Hematopoietic multipotent progenitor cell treated with erythropoietin and hydrocortisone succinate and interleukin-3 and kit ligand, for 4 days (in vitro differentiated cells): ENCODE measurements at regions not wholly inside any gene's neighbourhood (a gene's known extent, or its start where the extent isn't known, plus 50 kb on each side); places are given as distances from the start of the nearest gene placed in this dataset.

ENCODE experiments used
- DNase-seq: peaks from one replicate; pipeline ENCODE4 v3.0.0-alpha.2; 2015

DNA sequence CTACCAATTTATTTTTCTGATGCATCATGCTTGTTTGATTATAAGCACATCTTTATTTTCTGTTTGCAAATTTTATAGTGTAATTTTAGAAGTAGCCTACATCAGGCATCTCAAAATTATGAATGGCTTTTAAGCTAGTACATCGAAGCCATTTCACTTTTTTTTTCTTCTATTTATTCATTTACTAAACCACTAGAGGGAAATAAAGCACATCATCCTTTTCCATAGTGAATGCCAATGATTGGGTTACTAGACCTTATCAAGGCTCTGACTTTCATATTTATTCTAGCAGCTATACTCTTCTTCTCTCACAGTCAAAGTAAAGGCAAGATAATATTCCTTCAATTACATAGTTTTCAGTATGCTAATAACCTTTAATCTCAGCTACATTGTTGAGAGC is 736.4 kb upstream of the LRFN5 start:
- DNase-seq, result no peak

DNA sequence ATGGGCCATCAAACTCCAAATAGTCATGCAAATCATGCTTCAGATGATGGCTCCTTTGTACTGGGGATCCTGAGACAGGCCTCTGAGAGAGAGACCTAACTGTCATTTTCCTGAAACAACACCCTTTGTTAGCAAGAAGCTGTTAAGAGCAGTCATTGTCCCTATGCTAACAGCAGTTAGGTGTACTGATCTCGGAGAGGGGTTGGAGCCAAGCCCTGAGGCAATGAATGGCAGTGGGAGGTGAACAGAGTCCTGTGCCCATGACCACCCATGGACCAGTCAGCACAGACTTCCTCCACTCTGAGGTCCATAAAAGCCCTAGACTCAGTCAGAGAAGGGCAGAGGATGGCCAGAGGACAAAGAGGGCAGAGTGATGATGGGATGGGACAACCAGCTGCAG is 747.6 kb upstream of the LRFN5 start:
- no peak for DNase-seq

DNA sequence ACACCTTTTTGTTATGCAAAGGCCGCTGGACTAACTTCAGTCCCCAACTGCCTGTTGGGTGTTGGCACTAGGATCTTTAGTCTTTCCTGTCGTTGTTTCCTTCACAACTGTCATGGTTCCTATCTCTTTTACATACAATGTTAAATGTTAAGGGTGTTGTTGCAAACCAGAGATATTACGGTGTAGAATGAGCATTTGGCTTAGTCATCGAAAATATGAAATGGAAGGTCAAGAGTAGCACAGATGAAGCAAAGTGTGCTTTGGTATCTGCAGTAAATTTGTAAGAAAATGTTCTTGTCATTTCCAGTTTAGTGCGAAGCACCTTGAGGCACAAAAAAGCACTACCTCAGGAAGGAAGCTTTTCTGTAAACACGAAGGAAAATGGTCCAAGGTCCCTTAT is 751.3 kb upstream of the LRFN5 start:
- no peak for DNase-seq

DNA sequence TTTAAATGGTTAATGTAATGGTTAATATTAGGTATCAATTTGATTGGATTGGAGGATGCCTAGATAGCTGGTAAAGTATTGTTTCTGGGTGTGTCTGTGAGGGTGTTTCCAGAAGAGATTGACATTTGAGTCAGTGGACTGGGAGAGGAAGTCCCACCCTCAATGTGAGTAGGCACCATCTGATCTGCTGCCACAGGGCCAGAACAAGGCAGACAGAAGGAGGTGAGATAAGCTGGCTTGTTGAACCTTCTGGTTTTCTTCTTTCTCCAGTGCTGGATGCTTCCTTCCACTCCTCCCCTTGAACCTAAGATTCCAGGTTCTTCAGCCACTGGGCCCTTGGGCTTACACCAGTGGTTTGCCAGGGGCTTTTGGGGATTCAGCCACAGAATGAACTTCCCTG is 756.5 kb upstream of the LRFN5 start:
- no peak for DNase-seq

DNA sequence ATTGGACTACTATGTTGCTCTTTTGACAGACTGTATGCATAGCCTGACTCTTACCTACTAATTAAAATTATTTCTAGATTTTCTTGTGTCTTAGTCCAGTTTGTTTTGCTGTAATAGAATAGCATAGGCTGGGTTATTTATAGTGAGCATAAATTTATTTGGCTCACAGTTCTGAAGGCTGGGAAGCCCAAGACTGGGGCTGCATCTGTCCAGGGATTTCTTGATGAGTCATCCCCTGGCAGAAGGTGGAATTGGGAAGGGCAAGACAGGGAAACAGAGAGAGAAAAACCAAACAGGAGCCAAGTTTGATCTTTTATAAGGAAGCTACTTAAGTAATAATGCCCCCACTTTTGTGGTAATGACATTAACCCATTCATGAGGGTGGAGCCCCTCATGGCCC is 759.2 kb upstream of the LRFN5 start:
- DNase-seq, result no peak

DNA sequence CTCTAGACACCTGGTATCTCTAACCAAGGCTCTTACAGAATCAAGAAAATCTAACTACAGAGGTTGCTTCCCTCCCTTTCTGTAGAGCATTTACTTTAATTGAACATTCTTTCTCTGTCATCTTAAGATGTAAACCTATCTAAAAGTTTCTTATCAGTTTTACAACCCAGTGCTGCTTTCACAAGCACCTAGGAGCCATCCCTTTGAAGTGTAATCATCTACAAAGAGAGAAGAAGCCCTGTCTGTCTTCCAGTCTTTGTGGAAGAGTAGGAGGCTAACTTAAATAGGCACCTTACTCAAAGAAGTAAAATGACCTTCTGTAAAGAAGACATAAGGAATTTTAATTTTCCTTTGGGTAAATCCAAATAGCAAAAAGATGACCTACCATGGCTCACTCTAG is 763.9 kb upstream of the LRFN5 start:
- no peak for DNase-seq

DNA sequence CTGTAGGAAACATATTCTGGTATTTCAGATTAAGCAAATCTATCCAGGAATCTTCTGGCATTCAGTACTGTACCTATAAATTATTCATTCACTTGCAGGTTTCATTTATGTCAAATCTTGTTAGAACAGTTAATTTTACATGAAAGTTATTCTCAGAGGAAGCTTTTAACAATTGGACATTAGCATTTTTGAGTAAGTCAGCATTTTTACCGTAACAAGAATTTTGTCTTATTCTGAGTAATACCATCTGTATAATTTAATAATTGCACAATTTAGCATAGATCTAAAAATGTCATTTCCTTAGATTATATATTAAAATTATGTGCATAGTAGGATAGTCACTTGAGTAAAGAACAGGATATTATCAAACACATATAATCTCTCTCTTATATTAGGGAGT is 764.8 kb upstream of the LRFN5 start:
- DNase-seq, result no peak

DNA sequence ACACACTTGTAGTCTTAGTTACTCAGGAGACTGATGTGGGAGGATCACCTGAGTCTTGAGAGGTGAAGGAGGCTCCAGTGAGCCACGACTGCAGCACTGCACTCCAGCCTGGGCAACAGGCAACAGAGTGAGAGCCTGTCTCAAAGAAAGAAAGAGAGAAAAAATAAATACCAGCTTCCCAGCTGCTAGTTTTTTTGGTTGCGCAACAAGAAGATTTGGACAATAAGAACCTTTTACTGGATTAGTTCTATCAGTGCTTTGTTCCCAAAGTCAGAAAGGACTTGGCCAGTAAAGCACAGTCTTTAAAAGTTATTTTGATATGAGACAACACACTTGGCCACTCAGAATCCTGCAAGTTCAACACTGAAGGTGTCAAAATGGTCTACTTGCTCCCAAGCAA is 768.1 kb upstream of the LRFN5 start:
- no peak for DNase-seq

DNA sequence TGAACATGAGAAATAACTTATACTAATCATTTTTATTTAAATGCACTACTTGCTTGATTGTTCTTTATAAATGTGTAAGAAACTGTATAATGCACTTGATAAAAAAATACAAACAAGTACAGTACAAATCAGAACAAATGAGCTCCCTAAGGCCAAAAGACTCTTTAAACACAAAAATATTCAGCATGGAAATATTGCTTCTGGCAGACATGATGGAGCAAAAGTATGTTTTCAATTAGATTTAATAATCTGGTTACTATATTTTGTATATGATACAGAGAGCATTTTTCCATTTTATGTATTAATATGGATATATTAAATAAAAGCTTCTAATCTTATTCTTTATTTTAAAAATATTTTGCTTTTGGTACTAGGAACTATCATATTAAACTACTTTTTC is 800.2 kb upstream of the LRFN5 start:
- no peak for DNase-seq

DNA sequence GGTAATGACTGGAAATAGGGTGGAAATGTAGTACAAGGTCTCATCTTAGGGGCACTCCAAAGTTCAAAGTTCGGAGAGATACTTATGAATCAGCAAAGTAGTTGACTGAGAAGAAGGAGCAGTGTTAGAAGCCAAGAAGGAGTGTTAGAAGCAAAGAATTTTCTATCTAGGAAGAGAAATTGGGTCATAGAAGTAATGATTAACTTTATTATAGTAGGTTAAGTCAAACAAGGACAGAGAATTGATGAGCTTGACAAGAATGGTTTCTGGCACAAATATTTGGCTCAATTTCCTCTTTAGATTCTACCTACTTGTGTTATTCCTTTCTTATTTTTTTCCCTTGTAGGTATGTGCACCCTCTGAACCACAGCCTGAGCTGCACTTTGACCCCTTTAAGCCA is 810.5 kb upstream of the LRFN5 start:
- DNase-seq, result no peak

DNA sequence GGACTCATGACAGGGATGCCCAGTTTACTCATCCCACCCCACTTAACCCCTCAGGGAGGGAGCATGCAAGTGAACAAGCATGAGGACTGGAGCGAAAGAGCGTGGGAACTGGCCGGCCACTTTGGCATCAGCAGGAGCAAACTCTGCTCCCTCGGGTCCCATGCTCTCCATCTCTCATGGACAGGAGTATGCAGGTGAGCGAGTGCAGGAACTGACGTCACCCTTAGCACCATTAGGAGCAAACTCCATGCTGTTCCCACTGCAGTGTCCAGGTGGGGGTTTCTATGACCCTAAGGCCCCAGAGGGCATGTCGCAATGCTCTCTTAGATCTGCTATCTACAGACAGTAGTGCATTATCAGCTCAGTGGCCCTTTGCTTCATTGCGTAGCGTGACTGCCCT is 821.8 kb upstream of the LRFN5 start:
- no peak for DNase-seq

DNA sequence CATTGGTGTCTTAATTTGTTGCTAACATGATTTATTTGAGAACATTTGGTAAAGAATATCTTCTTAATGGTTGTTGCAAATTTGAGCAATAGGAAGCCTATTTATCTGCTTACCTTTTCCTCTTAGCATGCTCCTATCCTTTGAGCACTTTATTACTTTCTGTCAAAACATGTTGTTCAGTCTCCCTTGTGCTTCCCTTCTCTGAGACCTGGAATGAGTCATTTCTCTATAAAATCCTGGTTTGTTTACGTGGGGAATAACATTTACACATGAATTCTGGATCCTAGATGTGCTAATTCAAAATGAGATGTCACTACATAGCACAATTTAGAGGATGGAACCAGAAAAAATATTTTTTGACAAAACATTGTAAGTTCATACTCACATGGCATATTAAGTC is 844.0 kb upstream of the LRFN5 start:
- DNase-seq, result no peak

DNA sequence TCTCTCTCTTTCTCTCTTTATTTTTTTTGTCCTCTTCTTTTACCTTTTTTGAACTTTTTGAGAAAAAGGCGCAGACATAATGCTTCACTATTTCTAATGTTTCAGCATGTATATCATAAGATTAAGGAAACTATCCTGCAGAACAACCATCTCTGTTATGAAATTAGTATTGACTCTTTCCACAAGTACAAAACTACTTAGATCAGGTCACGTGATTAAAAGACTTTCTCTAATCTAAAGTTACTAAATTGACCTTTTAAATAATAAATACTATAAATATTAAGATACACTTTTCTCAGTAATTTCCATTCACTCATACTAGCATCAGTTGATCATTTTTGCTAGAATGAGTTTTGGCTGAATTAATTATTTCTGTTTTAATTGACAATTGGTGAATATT is 844.5 kb upstream of the LRFN5 start:
- no peak for DNase-seq

DNA sequence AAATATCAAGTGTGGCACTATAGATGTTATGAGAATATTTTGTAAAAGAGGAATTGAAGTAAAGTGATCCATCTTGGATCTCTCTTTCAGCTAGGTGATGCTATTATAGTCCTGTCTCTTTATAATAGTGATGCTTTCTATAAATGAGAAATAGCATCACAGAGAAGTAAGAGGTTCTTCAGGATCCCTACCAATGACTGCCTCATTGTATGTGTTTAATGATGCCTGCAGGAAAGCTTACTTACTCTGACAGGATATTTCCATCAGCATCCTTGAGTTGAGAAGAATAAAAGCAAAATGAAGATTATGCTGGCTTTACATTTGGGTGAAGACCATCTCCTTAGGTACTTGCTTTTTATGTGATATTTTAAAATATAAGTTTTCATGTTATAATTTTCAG is 846.0 kb upstream of the LRFN5 start:
- no peak for DNase-seq

DNA sequence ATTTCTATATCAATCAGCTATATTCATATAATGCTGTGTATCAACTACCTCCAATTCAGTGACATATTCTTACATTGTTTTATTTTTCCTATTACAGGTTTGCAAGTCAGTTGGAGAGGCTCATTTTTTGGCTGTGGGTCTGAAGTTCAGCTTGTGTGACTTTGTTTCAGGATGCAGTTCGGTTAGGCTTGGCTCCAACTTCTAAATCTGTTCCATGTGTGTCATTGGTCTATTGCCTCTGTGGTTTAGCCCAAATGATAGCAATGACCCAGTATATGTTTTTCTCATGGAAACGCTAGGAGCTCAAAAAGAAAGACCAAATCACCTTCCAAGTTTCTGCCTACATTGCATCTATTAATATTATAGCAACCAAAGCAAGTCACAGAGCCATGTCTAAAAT is 848.6 kb upstream of the LRFN5 start:
- no peak for DNase-seq

DNA sequence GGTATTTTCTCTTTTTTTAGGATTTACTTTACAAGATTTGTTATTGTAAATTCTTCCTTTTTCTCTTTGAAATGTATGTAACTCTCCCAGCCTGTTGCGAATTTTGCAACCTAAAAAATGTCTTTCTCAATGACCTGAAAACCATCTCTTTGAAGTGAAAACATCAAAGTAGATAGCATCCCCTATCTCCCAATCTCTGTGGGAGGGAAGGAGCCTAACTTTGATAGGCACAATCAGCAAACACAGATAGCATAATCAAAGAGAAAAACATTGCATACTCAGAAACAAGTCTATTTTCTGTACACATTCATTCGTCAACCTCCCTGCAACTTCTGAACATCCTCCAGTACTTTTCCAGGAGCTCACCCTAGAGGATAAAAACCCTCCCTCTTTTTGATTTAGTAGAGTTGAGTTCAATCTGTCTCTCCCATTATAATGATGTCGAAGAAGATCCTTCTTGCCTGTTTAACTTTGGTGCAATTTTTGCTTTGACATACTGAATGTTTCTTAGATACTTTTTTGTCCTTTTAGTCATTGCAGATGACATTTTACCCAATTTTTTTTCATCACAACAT is 849.2 kb upstream of the LRFN5 start:
- DNase-seq, result no peak

DNA sequence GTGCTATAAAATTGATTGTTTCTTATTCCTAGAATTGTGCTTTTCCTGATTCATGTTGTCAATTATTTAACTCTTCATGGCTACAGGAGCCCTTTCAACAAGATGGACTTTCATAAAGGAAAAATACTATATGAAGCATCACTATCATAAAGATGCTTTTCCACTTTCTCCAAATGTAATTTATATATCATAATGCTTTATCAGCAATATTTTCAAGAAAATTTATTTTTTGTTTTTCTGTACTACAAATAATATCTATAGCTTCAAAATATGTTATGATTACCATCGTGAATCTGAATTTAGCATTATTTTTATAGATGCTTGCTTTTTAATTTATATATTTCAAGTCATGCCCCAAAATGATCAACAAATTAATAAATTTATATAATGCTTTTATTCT is 873.5 kb upstream of the LRFN5 start:
- DNase-seq, result no peak

DNA sequence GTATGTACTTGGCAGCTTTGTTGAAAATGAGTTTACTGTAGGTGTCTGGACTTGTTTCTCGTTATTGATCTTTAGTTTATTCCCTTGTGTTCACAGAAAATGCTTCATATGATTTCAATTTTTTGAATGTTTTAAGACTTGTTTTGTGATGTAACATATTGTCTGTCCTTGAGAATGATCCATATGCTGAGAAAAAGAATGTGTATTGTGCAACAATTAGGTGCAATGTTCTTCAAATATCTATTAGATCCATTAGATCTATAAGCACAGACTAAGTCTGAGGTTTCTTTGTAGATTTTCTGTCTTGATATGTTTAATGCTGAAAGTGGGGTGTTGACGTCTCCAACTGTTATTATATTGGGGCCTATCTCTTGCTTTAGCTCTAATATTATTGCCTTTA is 879.6 kb upstream of the LRFN5 start:
- no peak for DNase-seq

DNA sequence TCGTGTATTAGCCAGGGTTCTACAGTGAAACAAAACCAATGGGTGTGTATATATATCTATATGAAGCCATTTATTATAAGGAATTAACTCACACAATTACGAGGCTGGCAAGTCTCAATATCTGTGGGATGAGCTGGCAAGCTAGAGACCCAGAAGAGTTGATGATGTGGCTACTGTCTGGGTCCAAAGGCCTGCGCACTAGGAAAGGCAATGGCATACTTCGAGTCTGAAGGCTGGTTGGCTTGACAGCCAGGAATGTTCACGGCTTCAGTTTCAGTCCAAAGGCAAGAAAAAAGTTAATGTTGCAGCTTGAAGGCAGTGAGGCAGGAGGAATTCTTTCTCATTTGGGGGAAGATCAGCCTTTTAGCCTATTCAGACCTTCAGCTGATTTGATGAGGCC is 893.3 kb upstream of the LRFN5 start:
- no peak for DNase-seq

DNA sequence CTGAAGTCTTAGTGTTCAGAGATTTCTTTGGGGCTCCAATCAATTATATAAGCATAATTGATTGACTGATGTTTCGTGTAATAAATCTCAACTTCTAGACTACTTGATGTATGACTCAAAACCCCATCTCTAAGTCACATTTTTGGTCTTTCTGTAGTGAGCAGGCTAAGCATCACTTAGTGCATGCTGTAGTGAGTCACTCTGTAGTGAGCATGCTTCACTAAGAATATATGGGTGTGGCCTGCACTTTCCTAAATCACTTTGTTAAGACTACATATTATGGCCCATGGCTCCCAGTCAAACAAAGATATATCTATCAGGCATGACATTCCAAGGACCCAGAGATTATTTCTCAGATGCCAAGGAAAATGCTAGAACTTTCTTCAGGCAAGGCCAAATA is 909.4 kb upstream of the LRFN5 start:
- no peak for DNase-seq

DNA sequence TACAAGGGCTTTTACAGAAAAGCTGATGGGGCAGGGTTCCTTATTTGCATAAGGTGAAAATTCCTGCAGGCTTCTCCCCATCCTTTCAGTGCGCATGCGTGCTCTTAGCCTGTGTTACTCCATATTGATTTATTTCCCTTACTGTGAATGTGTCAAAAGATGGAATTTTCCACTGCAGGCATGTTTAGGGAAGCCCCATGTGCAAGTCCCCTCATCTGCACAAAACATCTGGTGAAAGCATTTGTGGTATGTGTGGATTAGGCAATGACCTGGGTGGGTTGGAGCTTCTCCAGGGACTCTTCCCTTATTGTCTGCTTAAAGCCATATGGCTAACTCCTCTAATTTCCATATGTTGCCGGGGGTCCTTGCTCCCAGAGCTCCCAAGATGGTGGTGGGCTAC is 912.7 kb upstream of the LRFN5 start:
- no peak for DNase-seq

DNA sequence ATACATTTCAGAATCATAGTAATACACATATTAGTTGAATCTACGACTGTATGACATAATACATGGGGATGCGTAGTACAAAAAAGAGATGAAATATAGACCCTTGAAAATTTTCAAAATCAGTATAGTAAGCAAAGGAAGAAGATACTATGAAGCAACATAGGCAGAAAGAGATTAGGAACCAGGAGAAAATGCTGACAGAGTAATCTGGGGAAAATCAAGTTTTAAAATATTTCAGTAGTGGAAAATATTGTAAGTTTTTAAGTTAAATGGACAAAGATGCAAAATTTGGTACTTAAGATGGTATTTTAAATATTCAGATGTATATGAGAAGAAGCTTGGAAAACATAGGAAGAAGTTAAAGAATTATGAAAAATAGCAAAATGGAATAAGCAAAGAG is 915.6 kb upstream of the LRFN5 start:
- no peak for DNase-seq

DNA sequence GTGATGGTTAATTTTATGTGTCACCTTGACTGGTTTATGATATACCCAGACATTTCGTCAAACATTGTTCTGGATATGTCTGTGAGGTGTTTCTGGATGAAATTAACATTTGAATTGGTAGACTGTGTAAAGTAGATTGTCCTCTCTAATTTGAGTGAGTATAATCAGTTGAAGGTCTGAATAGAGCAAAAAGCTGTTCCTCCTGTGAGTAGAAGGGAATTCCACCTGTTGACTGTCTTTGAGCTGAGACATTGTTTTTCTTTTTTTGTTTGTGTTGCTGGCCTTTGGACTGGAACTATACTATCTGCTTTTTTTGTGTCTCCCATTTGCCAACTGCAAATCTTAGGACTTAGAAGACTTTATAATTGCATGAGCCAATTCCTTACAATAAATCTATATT is 920.9 kb upstream of the LRFN5 start:
- no peak for DNase-seq

DNA sequence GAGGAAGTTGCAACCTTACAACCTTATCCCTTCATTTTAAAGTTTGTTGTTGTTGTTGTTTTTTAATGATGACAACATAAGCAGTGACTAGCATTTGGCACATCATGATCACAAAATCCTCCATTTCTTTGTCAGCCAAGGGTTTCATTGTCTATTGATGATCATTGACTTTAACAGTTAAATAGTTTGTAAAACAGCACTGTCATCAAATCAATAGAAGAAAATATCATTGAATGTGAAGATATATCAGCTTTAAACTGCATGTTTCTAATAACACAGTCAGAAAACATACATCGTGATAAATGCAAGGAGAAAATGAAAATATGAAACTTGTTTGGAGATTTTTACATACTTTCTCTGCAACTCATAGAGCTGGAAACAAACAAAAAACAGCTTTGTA is 922.3 kb upstream of the LRFN5 start:
- no peak for DNase-seq

DNA sequence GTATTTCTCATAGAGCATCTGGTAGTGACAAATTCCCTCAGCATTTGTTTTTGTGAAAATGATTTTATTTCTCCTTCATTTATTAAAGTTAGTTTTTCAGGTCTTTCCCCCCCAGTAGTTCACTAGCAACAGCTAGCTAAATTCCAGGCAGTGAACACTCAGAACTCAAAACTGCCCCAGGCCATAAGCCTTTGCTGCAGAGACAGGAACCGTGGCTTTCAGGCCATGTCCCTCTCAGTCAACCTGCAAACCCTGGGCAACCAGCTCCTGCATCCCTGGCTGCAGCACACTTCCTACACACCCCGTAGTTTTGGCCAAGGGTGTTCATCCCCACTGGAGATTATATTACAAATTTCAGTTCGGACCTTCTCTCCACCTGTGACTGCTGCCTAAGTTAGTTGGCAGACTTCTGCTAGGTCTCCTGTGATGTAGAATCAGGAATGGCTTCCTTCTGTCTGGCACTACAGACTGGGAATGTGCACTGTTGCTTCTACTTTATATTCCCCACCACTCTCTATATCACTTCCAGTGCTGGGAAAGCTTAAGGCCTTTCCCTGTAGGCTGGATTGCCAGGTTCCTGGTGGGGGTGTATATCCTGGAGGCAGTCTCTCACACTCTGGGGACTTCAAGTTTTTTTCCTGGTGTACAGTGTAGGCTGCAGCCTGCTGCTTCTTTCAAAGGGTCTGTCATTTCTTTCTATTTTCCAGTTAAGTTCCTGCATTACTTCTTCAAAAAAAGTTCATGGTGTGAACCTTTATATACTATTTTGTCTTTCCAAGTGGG is 924.4 kb upstream of the LRFN5 start:
- no peak for DNase-seq
